Mesendoderm (in vitro differentiated cells): ENCODE measurements at regions not wholly inside any gene's neighbourhood (a gene's known extent, or its start where the extent isn't known, plus 50 kb on each side); places are given as distances from the start of the nearest gene placed in this dataset.

Experiments
- DNase-seq: peaks from one replicate; pipeline ENCODE4 v3.0.0; 2013
- H2AK5ac ChIP-seq: 2 replicates; pipeline ENCODE4 v1.6.1; 2013; ENCODE audit warnings: low read length, inconsistent platforms
- H2BK120ac ChIP-seq: 2 replicates; pipeline ENCODE4 v1.6.1; 2013; ENCODE audit warnings: low read depth, mild to moderate bottlenecking, low read length, moderate library complexity, mixed read lengths
- H2BK15ac ChIP-seq: replicated peaks from 2 replicates; pipeline ENCODE4 v1.6.1; 2013; ENCODE audit warnings: low read depth, mild to moderate bottlenecking, moderate library complexity
- H2BK5ac ChIP-seq: 2 replicates; pipeline ENCODE4 v1.6.1; 2013; ENCODE audit warnings: low read length, inconsistent platforms
- H3K18ac ChIP-seq: 2 replicates; pipeline ENCODE4 v1.6.1; 2013; ENCODE audit warnings: mild to moderate bottlenecking, low read length, mixed read lengths
- H3K23ac ChIP-seq: one replicate; pipeline ENCODE4 v1.6.1; 2013; ENCODE audit warnings: low read length
- H3K27ac ChIP-seq: 2 replicates; pipeline ENCODE4 v1.5.1; 2013; ENCODE audit warnings: low read depth, mild to moderate bottlenecking, inconsistent platforms, low read length, moderate library complexity
- H3K27me3 ChIP-seq: 2 replicates; pipeline ENCODE4 v1.6.1; 2013; ENCODE audit warnings: low read length, control low read depth, mild to moderate bottlenecking, inconsistent platforms; ENCODE audit not compliant: insufficient read depth, poor library complexity
- H3K36me3 ChIP-seq: 2 replicates; pipeline ENCODE4 v1.6.1; 2013; ENCODE audit warnings: low read length, inconsistent platforms; ENCODE audit not compliant: control insufficient read depth, insufficient read depth
- H3K4ac ChIP-seq: one replicate; pipeline ENCODE4 v1.6.1; 2013; ENCODE audit warnings: low read depth, mild to moderate bottlenecking, low read length, moderate library complexity
- H3K4me1 ChIP-seq: 2 replicates; pipeline ENCODE4 v1.6.1; 2013; ENCODE audit warnings: low read depth, low read length, inconsistent platforms; ENCODE audit not compliant: control insufficient read depth
- H3K4me2 ChIP-seq: 2 replicates; pipeline ENCODE4 v1.6.1; 2013; ENCODE audit warnings: low read length
- H3K4me3 ChIP-seq: 2 replicates; pipeline ENCODE4 v1.5.1; 2013; ENCODE audit warnings: mild to moderate bottlenecking, low read length
- H3K56ac ChIP-seq: one replicate; pipeline ENCODE4 v1.6.1; 2013; ENCODE audit warnings: low read length
- H3K79me1 ChIP-seq: 2 replicates; pipeline ENCODE4 v1.6.1; 2013; ENCODE audit warnings: low read length, inconsistent platforms
- H3K79me2 ChIP-seq: 2 replicates; pipeline ENCODE4 v1.6.1; 2013; ENCODE audit warnings: mild to moderate bottlenecking, low read length; ENCODE audit not compliant: control insufficient read depth, insufficient read depth
- H3K9ac ChIP-seq: 2 replicates; pipeline ENCODE4 v1.6.1; 2013; ENCODE audit warnings: low read length, inconsistent platforms
- H4K5ac ChIP-seq: one replicate; pipeline ENCODE4 v1.6.1; 2013; ENCODE audit warnings: low read length
- H4K8ac ChIP-seq: one replicate; pipeline ENCODE4 v1.6.1; 2013; ENCODE audit warnings: low read depth, mild to moderate bottlenecking, control low read depth, low read length, moderate library complexity
- WGBS: extraction: QIAGEN DNeasy Blood & Tissue Kit; methylation state at CpG from one replicate; pipeline ENCODE4 v1.1.7; 2013; ENCODE audit warnings: low lambda C conversion rate, missing lambda C conversion rate; ENCODE audit not compliant: insufficient coverage; ENCODE audit errors: extremely low coverage; 5-methylcytosine and 5-hydroxymethylcytosine counted together

GRCh38 chr13:106008540-106008939 lies 526.9 kb downstream of the EFNB2 start:
- Histone ChIP-seq H3K79me1 (no peaks in the 10 kb centered on the region), H3K4me3 (no peak overlapping the region), H3K4me2 (no peak overlapping the region)

DNA sequence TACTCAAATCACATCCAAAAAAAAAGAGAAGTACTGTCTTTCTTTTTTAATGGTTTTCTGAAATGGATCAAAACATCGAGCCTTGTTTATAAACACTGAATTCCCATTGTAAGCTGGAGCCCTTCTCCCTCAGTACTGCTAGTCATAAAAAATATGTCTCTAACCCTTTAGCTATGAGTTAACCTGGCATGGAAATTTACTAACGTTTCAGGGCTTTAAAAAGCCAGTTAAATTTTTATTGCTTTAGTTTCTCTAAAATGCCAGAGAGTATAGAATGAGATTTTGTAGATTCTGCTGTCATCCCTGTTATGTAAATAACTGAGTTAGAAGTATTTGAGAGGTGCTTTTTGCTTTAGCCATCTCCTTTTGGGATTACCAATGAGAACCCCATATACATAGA lies 528.3 kb downstream of the EFNB2 start:
- Histone ChIP-seq H3K27ac (no peak overlapping the region), H3K79me1 (no peaks in the 10 kb centered on the region), H3K4me2 (no peak overlapping the region), H3K79me2 (no peaks in the 10 kb centered on the region), H2BK120ac (no peak overlapping the region), H3K4ac (no peak overlapping the region), H3K27me3 (no peaks in the 10 kb centered on the region), H2AK5ac (no peak overlapping the region), H4K8ac (no peak overlapping the region), H2BK15ac (no peak overlapping the region), H4K5ac (no peak overlapping the region), H3K36me3 (no peaks in the 10 kb centered on the region), H3K4me3 (no peak overlapping the region), H3K23ac (no peak overlapping the region), H3K4me1 (no peaks in the 10 kb centered on the region), H3K56ac (no peak overlapping the region), H3K18ac (no peak overlapping the region), H2BK5ac (no peak overlapping the region), H3K9ac (no peak overlapping the region)
- DNase-seq, result no peak
- WGBS, result no CpG with 5 or more reads among the region's 2 CpGs

More at GRCh38 chr13:106008540-106008939, 526.9 kb downstream of the EFNB2 start:
- no peak overlapping the region for H4K8ac ChIP-seq
- H2BK5ac ChIP-seq, result no peak overlapping the region
- no peak overlapping the region for H3K56ac ChIP-seq
- no peak overlapping the region for H3K18ac ChIP-seq
- no peak overlapping the region for H2BK15ac ChIP-seq
- no peak overlapping the region for H3K23ac ChIP-seq
- no peaks in the 10 kb centered on the region for H3K4me1 ChIP-seq
- H3K36me3 ChIP-seq, result no peaks in the 10 kb centered on the region
- H3K4ac ChIP-seq, result no peak overlapping the region
- H4K5ac ChIP-seq, result no peak overlapping the region
- H2AK5ac ChIP-seq, result no peak overlapping the region
- DNase-seq, result no peak
- no peak overlapping the region for H3K9ac ChIP-seq
- no peaks in the 10 kb centered on the region for H3K79me2 ChIP-seq
- no peak overlapping the region for H2BK120ac ChIP-seq
- no peaks in the 10 kb centered on the region for H3K27me3 ChIP-seq
- no peak overlapping the region for H3K27ac ChIP-seq

- Histone ChIP-seq H3K56ac (no peak overlapping the region), H3K27me3 (no peaks in the 10 kb centered on the region)
Observed at GRCh38 chr13:106003651-106004050, 531.8 kb downstream of the EFNB2 start.

DNA sequence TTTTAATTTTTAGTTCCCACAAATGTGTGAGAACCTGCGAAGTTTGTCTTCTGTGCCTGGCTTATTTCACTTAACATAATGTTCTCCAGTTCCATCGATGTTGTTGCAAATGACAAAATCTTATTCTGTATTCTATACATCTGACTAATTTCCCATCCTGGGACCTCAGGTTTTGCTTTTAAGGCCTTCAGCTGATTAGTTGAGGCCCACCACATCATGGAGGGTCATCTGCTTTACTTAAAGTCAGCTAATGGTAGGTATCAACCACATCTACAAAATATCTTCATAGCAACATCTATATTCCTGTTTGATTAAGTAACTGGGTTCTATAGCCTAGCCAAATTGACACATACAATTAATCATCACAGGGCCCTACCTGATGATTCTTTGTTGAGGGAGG lies 534.0 kb downstream of the EFNB2 start:
- H3K27me3 ChIP-seq, result no peaks in the 10 kb centered on the region
- no peak overlapping the region for H4K5ac ChIP-seq
- no peak overlapping the region for H4K8ac ChIP-seq

More at GRCh38 chr13:106003651-106004050, 531.8 kb downstream of the EFNB2 start:
- H2AK5ac ChIP-seq, result no peak overlapping the region
- no peak overlapping the region for H3K4me2 ChIP-seq
- DNase-seq, result no peak
- no peak overlapping the region for H2BK15ac ChIP-seq
- no peak overlapping the region for H3K23ac ChIP-seq
- no peak overlapping the region for H2BK120ac ChIP-seq
- H3K4me1 ChIP-seq, result no peaks in the 10 kb centered on the region
- H3K27ac ChIP-seq, result no peak overlapping the region
- H3K79me1 ChIP-seq, result no peaks in the 10 kb centered on the region
- H3K9ac ChIP-seq, result no peak overlapping the region
- WGBS, result no CpG with 5 or more reads among the region's 1 CpG
- H2BK5ac ChIP-seq, result no peak overlapping the region
- H3K79me2 ChIP-seq, result no peaks in the 10 kb centered on the region
- H3K4me3 ChIP-seq, result no peak overlapping the region
- H4K8ac ChIP-seq, result no peak overlapping the region
- no peak overlapping the region for H3K4ac ChIP-seq
- no peak overlapping the region for H4K5ac ChIP-seq
- H3K36me3 ChIP-seq, result no peaks in the 10 kb centered on the region
- no peak overlapping the region for H3K18ac ChIP-seq

GRCh38 chr13:105997581-105998550 lies 537.6 kb downstream of the EFNB2 start:
- no CpG with 5 or more reads among the region's 29 CpGs for WGBS
- H3K4ac ChIP-seq, result no peak overlapping the region
- H3K4me3 ChIP-seq, result no peak overlapping the region
- no peak overlapping the region for H4K8ac ChIP-seq
- no peaks in the 10 kb centered on the region for H3K36me3 ChIP-seq
- no peak overlapping the region for H3K4me2 ChIP-seq
- no peak overlapping the region for H3K18ac ChIP-seq
- no peak overlapping the region for H3K9ac ChIP-seq
- H4K5ac ChIP-seq, result no peak overlapping the region
- no peak overlapping the region for H3K23ac ChIP-seq
- no peak overlapping the region for H2BK120ac ChIP-seq
- no peak overlapping the region for H3K27ac ChIP-seq
- H3K79me2 ChIP-seq, result no peaks in the 10 kb centered on the region
- no peak overlapping the region for H2AK5ac ChIP-seq
- H3K27me3 ChIP-seq, result no peaks in the 10 kb centered on the region
- no peaks in the 10 kb centered on the region for H3K4me1 ChIP-seq
- H3K79me1 ChIP-seq, result no peaks in the 10 kb centered on the region
- DNase-seq, result no peak
- no peak overlapping the region for H2BK15ac ChIP-seq
- H3K56ac ChIP-seq, result no peak overlapping the region
- H2BK5ac ChIP-seq, result no peak overlapping the region

More for the DNA sequence above, 534.0 kb downstream of the EFNB2 start:
- Histone ChIP-seq H3K9ac (no peak overlapping the region), H3K4ac (no peak overlapping the region), H3K18ac (no peak overlapping the region), H3K4me1 (no peaks in the 10 kb centered on the region), H2BK15ac (no peak overlapping the region), H3K4me2 (no peak overlapping the region), H2AK5ac (no peak overlapping the region), H2BK120ac (no peak overlapping the region), H3K23ac (no peak overlapping the region), H3K4me3 (no peak overlapping the region), H3K36me3 (no peaks in the 10 kb centered on the region), H3K27ac (no peak overlapping the region), H3K79me1 (no peaks in the 10 kb centered on the region), H2BK5ac (no peak overlapping the region), H3K56ac (no peak overlapping the region), H3K79me2 (no peaks in the 10 kb centered on the region)
- WGBS, result no CpG with 5 or more reads among the region's 2 CpGs
- no peak for DNase-seq
